ENCODE measurements at regions not wholly inside any gene's neighbourhood (a gene's known extent, or its start where the extent isn't known, plus 50 kb on each side); places are given as distances from the start of the nearest gene placed in this dataset.

DNA sequence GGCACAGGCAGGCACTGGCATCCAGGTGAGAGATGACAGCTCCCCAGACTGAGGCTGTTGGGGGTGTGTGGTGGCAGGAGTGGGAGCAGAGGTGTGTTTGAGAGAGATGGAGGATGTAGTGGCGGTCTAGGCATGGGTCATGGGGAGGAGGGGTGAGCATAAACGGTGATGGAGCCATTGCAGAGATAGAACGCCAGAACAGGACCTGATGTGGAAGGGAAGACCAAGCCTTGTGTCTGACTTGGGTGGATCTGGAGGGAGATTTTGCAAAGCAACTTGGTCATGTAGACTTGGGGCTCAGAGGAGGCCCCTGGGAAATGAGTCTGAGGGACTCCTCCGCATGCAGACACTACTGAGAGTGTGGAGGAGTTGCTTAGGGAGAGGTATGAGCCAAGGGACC lies 50.0 kb upstream of the CLDN5 start:
- intact Hi-C loops (cut with DNase I, micrococcal nuclease): no loop called here
- Histone ChIP-seq H3K36me3 (ENCODE audit: low read depth) (no peaks in the 10 kb centered on the region), H3K4me1 (ENCODE audit: low read depth) (no peaks in the 10 kb centered on the region), H3K4me3 (no peak overlapping the region), H3K9me3 (no peaks in the 10 kb centered on the region)
- TF ChIP-seq, protein P1, sequence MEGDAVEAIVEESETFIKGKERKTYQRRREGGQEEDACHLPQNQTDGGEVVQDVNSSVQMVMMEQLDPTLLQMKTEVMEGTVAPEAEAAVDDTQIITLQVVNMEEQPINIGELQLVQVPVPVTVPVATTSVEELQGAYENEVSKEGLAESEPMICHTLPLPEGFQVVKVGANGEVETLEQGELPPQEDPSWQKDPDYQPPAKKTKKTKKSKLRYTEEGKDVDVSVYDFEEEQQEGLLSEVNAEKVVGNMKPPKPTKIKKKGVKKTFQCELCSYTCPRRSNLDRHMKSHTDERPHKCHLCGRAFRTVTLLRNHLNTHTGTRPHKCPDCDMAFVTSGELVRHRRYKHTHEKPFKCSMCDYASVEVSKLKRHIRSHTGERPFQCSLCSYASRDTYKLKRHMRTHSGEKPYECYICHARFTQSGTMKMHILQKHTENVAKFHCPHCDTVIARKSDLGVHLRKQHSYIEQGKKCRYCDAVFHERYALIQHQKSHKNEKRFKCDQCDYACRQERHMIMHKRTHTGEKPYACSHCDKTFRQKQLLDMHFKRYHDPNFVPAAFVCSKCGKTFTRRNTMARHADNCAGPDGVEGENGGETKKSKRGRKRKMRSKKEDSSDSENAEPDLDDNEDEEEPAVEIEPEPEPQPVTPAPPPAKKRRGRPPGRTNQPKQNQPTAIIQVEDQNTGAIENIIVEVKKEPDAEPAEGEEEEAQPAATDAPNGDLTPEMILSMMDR (IDR thresholded peaks at IDR 0.05): no peak
- ATAC-seq (no peak), DNase-seq (no peak)

DNA sequence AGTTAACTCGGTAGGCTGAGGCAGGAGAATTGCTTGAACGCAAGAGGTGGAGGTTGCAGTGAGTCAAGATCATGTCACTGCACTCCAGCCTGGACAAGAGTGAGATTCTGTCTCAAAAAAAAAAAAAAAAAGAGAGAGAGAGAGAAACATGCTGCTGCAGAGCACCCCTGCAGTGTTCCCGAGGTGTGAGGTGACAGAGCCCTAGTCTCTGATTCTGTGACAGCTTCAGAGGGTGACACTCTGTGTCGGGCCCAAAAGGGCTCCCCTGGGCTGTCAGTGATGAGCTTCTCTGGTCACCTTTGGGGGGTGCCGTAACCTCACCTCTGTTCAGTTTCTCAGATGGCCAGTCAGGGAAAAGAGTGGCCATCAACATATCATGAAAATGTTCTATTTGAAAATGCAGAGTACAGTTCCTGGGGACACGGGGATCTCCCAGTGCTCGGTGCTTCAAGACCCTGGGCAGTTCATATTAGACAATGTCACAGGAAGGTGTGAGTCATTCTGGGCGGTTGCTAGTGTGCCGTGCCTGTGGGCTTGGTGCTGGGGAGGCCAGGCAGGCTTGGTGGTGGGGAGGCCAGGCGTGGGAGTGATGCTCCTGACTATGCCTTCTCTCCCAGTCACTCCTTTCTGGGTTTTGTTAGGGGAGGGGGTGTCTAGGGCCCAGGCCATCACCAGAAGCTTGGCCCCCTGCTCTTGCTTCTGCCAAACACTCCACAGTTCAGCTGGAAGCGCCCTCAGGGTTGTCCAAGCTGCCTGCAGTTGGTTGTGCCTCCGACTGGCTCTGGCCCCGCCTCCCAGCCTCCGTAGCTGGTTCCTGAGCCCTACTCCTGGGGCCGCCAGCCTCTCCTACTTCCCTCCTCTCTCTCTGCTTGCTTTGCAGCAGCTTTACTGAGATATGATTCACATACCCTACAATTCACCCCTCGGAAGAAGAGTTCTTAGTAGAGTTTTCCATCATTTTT lies 52.5 kb upstream of the CLDN5 start:
- intact Hi-C loops (cut with DNase I, micrococcal nuclease): no loop called here
- H3K36me3 ChIP-seq (ENCODE audit: low read depth): no peaks in the 10 kb centered on the region
- no peaks in the 10 kb centered on the region for H3K4me1 ChIP-seq (ENCODE audit: low read depth)
- TF ChIP-seq, protein P1 (IDR thresholded peaks at IDR 0.05): no peak
- no peak overlapping the region for H3K4me3 ChIP-seq
- H3K9me3 ChIP-seq: no peaks in the 10 kb centered on the region
- ATAC-seq (peak; percentile 43), DNase-seq (no peak)

DNA sequence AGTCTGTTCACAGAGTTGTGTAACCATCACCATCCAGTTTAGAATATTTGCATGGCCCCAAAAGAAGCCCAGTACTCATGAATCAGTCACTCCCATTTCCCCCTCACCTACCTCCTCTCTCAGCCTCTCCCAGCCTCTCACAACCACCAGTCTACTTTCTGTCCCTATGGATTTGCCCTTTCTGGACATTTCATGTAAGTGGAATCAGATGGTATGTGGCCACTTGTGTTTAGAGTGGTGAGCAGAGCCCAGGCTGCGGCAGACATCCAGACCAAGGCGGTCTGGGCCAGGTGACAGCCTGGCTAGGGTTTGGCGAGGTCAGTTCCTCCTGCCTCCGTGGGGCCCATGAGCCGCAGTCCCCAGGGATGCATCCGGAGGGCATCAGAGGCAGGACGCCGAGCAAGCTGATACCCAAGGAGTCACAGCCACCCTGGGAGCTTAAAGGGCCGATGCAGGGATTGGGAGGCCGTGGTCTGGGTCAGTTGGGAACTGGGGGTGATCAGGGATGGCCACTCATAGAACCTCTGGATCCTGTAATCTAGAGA lies 53.3 kb upstream of the CLDN5 start:
- intact Hi-C loops (cut with DNase I, micrococcal nuclease): no loop called here
- H3K4me3 ChIP-seq: no peak overlapping the region
- no peaks in the 10 kb centered on the region for H3K4me1 ChIP-seq (ENCODE audit: low read depth)
- TF ChIP-seq, protein P1 (IDR thresholded peaks at IDR 0.05): no peak
- ATAC-seq (no peak), DNase-seq (no peak)
- no peaks in the 10 kb centered on the region for H3K9me3 ChIP-seq
- H3K36me3 ChIP-seq (ENCODE audit: low read depth): no peaks in the 10 kb centered on the region

DNA sequence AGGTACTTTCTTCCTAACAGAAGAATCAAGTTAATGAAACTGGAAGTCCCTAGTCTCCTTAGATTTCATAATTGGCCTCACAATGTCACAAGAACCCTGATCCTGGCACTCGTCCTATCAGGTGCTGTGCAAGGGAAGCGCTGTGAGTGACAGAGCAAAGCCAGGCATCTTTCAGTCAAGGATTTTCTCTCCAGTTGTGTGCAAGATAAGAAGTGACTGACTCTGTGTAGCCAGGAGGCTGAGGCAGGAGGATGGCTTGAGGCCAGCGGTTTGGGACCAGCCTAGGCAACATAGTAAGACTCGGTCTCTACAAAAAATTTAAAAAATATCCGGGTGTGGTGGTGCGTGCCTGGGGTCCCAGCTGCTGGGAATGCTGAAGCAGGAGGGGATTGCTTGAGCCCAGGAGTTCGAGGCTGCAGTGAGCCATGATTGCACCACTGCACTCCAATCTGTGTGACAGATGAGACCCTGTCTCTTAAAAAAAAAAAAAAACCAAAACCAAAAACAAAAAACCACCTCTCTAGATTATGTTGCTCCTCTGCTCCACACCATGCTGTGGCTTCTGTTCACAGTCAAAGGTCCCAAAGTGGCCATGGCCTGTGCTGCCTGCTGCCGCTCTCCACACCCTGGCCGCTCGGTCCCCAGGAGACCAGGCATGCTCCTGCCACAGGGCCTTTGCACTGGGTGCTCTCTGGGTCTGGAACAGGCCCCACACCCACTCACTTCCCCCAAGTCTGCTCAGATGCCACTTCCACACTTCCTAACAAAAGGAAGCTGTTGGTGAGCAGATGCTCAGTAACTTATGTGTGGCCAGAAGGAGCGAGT lies 54.2 kb upstream of the CLDN5 start:
- Histone ChIP-seq H3K36me3 (ENCODE audit: low read depth) (no peaks in the 10 kb centered on the region), H3K9me3 (no peaks in the 10 kb centered on the region), H3K4me1 (ENCODE audit: low read depth) (no peaks in the 10 kb centered on the region), H3K4me3 (no peak overlapping the region)
- DNase-seq: no peak
- TF ChIP-seq, protein P1 (IDR thresholded peaks at IDR 0.05): no peak
- intact Hi-C loops (cut with DNase I, micrococcal nuclease): no loop called here
- ATAC-seq: no peak

DNA sequence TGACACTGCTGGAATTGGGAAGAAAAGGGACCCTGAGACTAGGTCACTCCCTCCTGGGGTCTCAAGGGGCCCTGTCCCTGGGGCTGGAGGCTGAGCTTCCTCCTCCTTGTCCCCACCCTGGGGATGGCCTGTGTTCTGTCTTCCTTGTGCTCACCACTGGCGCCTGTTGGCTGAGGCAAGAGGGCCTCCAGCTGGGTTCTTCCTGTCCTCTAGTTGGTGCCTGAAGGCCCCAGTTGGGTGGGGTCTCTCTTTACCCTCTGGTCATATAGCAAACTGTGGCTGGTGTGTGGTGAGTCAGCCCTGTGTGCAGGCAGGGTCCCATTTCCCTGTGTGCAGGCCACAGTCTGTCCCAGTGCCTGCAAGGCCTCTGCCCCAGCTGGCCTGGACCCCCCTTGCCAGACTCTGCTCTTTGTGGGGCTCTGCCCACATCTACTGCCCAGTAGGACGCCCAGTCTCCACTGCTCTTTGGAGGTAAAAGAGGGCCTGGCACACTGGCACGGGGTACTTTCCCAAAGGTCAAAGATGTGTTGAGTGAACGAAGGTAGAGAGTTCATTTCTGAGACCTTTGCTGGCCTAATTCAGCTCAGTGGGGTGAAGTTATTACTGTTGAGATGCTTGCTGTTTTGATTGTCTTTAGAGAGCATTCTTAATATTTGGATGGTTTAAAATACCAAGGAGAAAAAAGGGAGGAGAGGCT lies 55.1 kb upstream of the CLDN5 start:
- DNase-seq (no peak), ATAC-seq (no peak)
- Histone ChIP-seq H3K4me3 (no peak overlapping the region), H3K9me3 (no peaks in the 10 kb centered on the region), H3K4me1 (ENCODE audit: low read depth) (no peaks in the 10 kb centered on the region), H3K36me3 (ENCODE audit: low read depth) (no peaks in the 10 kb centered on the region)
- TF ChIP-seq, protein P1 (IDR thresholded peaks at IDR 0.05): no peak
- intact Hi-C loops (cut with DNase I, micrococcal nuclease): no loop called here
